IMR-90 (cell line): ENCODE measurements at regions not wholly inside any gene's neighbourhood (a gene's known extent, or its start where the extent isn't known, plus 50 kb on each side); places are given as distances from the start of the nearest gene placed in this dataset.

Source experiments
- ATAC-seq: fragments of 200-7000 bp; cut with Tn5 transposase; 2 replicates; pipeline ENCODE4 v1.9.1; 2020; ENCODE audit warnings: low read depth, mild to moderate bottlenecking, moderate library complexity
- BruUV-seq: library from RNA; stranded (reverse); fragments of 400-500 nt; replicated peaks from 2 replicates; lab custom pipeline; 2021; lab: Mats Ljungman, UMichigan
- CTCF ChIA-PET: fragments of 300-600 bp; formaldehyde crosslinking; extraction: SDS; loops from one replicate; lab custom pipeline; 2021; ENCODE audit warnings: antibody characterized with exemption; lab: Yijun Ruan, JAX
- POLR2A ChIA-PET: fragments of 300-600 bp; sonication (Branson Sonifier 250); formaldehyde crosslinking; loops from one replicate; lab custom pipeline; 2022; ENCODE audit warnings: antibody characterized with exemption; ENCODE audit not compliant: unreplicated experiment; lab: Charles Lee
- DNase-seq: peaks from one replicate; pipeline ENCODE4 v3.0.0; 2013
- H2AFZ ChIP-seq: replicated peaks from 2 replicates; pipeline ENCODE3; 2013; ENCODE audit warnings: low read length, mild to moderate bottlenecking; ENCODE audit not compliant: poor library complexity
- H2AK5ac ChIP-seq: 2 replicates; pipeline ENCODE4 v1.6.1; 2013; ENCODE audit warnings: low read depth, low read length, inconsistent platforms
- H2AK9ac ChIP-seq: replicated peaks from 2 replicates; pipeline ENCODE3; 2013; ENCODE audit warnings: mild to moderate bottlenecking, low read depth, low read length, moderate library complexity; ENCODE audit not compliant: poor library complexity
- H2BK120ac ChIP-seq: 2 replicates; pipeline ENCODE4 v1.6.1; 2013; ENCODE audit warnings: low read depth, low read length, inconsistent platforms
- H2BK15ac ChIP-seq: 3 replicates; pipeline ENCODE4 v1.6.1; 2013; ENCODE audit warnings: low read depth, low read length, inconsistent platforms
- H2BK20ac ChIP-seq: 2 replicates; pipeline ENCODE4 v1.6.1; 2013; ENCODE audit warnings: low read depth, mild to moderate bottlenecking, inconsistent platforms, low read length, moderate library complexity
- H2BK5ac ChIP-seq: 2 replicates; pipeline ENCODE4 v1.6.1; 2013; ENCODE audit warnings: mild to moderate bottlenecking, low read depth, low read length, inconsistent platforms; ENCODE audit not compliant: poor library complexity, severe bottlenecking
- H3K14ac ChIP-seq: replicated peaks from 2 replicates; pipeline ENCODE4 v1.6.1; 2013; ENCODE audit warnings: low read depth, low read length, inconsistent platforms
- H3K18ac ChIP-seq: 2 replicates; pipeline ENCODE4 v1.6.1; 2013; ENCODE audit warnings: low read depth, low read length, control low read depth
- H3K23ac ChIP-seq: 2 replicates; pipeline ENCODE4 v1.6.1; 2013; ENCODE audit warnings: low read depth, low read length, inconsistent platforms
- H3K27ac ChIP-seq: 2 replicates; pipeline ENCODE4 v1.5.1; 2013; ENCODE audit warnings: mild to moderate bottlenecking, control low read depth, low read length; ENCODE audit not compliant: insufficient read depth
- H3K27me3 ChIP-seq: 2 replicates; pipeline ENCODE4 v1.6.1; 2013; ENCODE audit warnings: low read length; ENCODE audit not compliant: control insufficient read depth, insufficient read depth
- H3K36me3 ChIP-seq: 2 replicates; pipeline ENCODE4 v1.6.1; 2013; ENCODE audit warnings: low read length, mixed read lengths; ENCODE audit not compliant: control insufficient read depth, insufficient read depth
- H3K4ac ChIP-seq: 2 replicates; pipeline ENCODE4 v1.6.1; 2013; ENCODE audit warnings: low read depth, low read length, inconsistent platforms
- H3K4me1 ChIP-seq: 2 replicates; pipeline ENCODE4 v1.6.1; 2013; ENCODE audit warnings: low read length, mixed read lengths; ENCODE audit not compliant: control insufficient read depth, insufficient read depth
- H3K4me2 ChIP-seq: 2 replicates; pipeline ENCODE4 v1.6.1; 2013; ENCODE audit warnings: low read depth, mild to moderate bottlenecking, control low read depth, low read length, moderate library complexity
- H3K4me3 ChIP-seq: 2 replicates; pipeline ENCODE4 v1.5.1; 2013; ENCODE audit warnings: low read depth, mild to moderate bottlenecking, control low read depth, low read length, moderate library complexity; ENCODE audit not compliant: insufficient read depth
- H3K56ac ChIP-seq: 2 replicates; pipeline ENCODE4 v1.6.1; 2013; ENCODE audit warnings: low read length, inconsistent platforms; ENCODE audit not compliant: insufficient read depth; ENCODE audit errors: extremely low read depth
- H3K79me1 ChIP-seq, 2 experiments: 2 replicates each; pipeline ENCODE4 v1.6.1; 2013; ENCODE audit warnings: low read length in 2 of 2, inconsistent platforms in 1 of 2, low read depth in 1 of 2
- H3K9ac ChIP-seq: 2 replicates; pipeline ENCODE4 v1.6.1; 2013; ENCODE audit warnings: low read depth, low read length, control low read depth
- H3K9me1 ChIP-seq: 2 replicates; pipeline ENCODE4 v1.6.1; 2013; ENCODE audit warnings: low read length, inconsistent platforms; ENCODE audit not compliant: insufficient read depth
- H3K9me3 ChIP-seq: 2 replicates; pipeline ENCODE4 v1.6.1; 2013; ENCODE audit warnings: low read length; ENCODE audit not compliant: control insufficient read depth, insufficient read depth
- H4K20me1 ChIP-seq: 2 replicates; pipeline ENCODE4 v1.6.1; 2013; ENCODE audit warnings: low read length, inconsistent platforms; ENCODE audit not compliant: insufficient read depth
- H4K5ac ChIP-seq: 2 replicates; pipeline ENCODE4 v1.6.1; 2013; ENCODE audit warnings: mild to moderate bottlenecking, low read depth, low read length, control low read depth
- H4K8ac ChIP-seq, 2 experiments: 2 replicates each; pipeline ENCODE4 v1.6.1; 2013; ENCODE audit warnings: low read depth in 2 of 2, low read length in 2 of 2, control low read depth in 1 of 2, inconsistent platforms in 1 of 2
- H4K91ac ChIP-seq: 2 replicates; pipeline ENCODE4 v1.6.1; 2013; ENCODE audit warnings: low read depth, low read length, inconsistent platforms; ENCODE audit not compliant: insufficient read depth
- NFE2L2 ChIP-seq: fragments of 150-350 bp; IDR thresholded peaks from 2 replicates; pipeline ENCODE4 v1.6.1; 2016; ENCODE audit warnings: low read depth, mild to moderate bottlenecking, low read length
- WGBS, 2 experiments: methylation state at CpG; one replicate each; pipeline versions ENCODE4 v1.1.5 to v1.1.7; 2013; ENCODE audit warnings: missing lambda C conversion rate in 2 of 2; ENCODE audit not compliant: insufficient read length in 1 of 2; ENCODE audit errors: extremely low coverage in 2 of 2; 5-methylcytosine and 5-hydroxymethylcytosine counted together
- dilution Hi-C: fragments of 300-500 bp; cut with HindIII; formaldehyde crosslinking; loops from one replicate; pipeline ENCODE4 v1.14.3; 2018; ENCODE audit warnings: low sequenced_read_pairs; ENCODE audit not compliant: unreplicated experiment
- in situ Hi-C: fragments of 300-500 bp; cut with MboI; formaldehyde crosslinking; loops from 3 replicates; pipeline ENCODE4 v1.14.3; 2019; ENCODE audit warnings: low sequenced_read_pairs, inconsistent platforms, mixed read lengths
- intact Hi-C: fragments of 100-400 bp; cut with micrococcal nuclease; formaldehyde crosslinking; loops from 2 replicates; pipeline ENCODE4 v1.10.0; 2022

GRCh38 chr3:27900316-27900715 lies 178.2 kb upstream of the EOMES start:
- no peaks in the 10 kb centered on the region for H3K9me1 ChIP-seq
- no peak overlapping the region for H3K27ac ChIP-seq
- H2AFZ ChIP-seq = no peak overlapping the region
- H4K5ac ChIP-seq = no peak overlapping the region
- TF ChIP-seq NFE2L2 = no peak
- H2BK15ac ChIP-seq = no peak overlapping the region
- no peak overlapping the region for H3K9ac ChIP-seq
- H3K4ac ChIP-seq = no peak overlapping the region
- ATAC-seq = no peak
- H4K20me1 ChIP-seq = no peaks in the 10 kb centered on the region
- POLR2A ChIA-PET = no interaction called here
- intact Hi-C loops = no loop called here
- H3K9me3 ChIP-seq = no peaks in the 10 kb centered on the region
- no TSS peak for BruUV-seq
- no peaks in the 10 kb centered on the region for H3K36me3 ChIP-seq
- no peak overlapping the region for H3K14ac ChIP-seq
- H2BK120ac ChIP-seq = no peak overlapping the region
- no peak overlapping the region for H2BK20ac ChIP-seq
- H2BK5ac ChIP-seq = no peak overlapping the region
- in situ Hi-C loops = no loop called here
- H4K91ac ChIP-seq = no peak overlapping the region
- no CpG with 5 or more reads among the region's 2 CpGs for whole genome bisulfite sequencing, 2 experiments
- H4K8ac ChIP-seq = no peak overlapping the region
- H3K23ac ChIP-seq = no peak overlapping the region
- CTCF ChIA-PET = no interaction called here
- H3K18ac ChIP-seq = no peak overlapping the region
- H3K4me3 ChIP-seq = no peak overlapping the region
- H3K4me1 ChIP-seq = no peaks in the 10 kb centered on the region
- no peak overlapping the region for H3K56ac ChIP-seq
- dilution Hi-C loops = no loop called here
- no peak for DNase-seq
- H2AK9ac ChIP-seq = no peak overlapping the region
- H3K79me1 ChIP-seq = no peaks in the 10 kb centered on the region
- H3K27me3 ChIP-seq = no peaks in the 10 kb centered on the region
- no peak overlapping the region for H2AK5ac ChIP-seq
- H3K4me2 ChIP-seq = no peak overlapping the region
